ENCODE measurements at regions not wholly inside any gene's neighbourhood (a gene's known extent, or its start where the extent isn't known, plus 50 kb on each side); places are given as distances from the start of the nearest gene placed in this dataset.
"Not testable (repeated sequence)": the region's sequence is repeated elsewhere in the genome, so short reads cannot be mapped to it uniquely, and the experiment has no call there.

DNA sequence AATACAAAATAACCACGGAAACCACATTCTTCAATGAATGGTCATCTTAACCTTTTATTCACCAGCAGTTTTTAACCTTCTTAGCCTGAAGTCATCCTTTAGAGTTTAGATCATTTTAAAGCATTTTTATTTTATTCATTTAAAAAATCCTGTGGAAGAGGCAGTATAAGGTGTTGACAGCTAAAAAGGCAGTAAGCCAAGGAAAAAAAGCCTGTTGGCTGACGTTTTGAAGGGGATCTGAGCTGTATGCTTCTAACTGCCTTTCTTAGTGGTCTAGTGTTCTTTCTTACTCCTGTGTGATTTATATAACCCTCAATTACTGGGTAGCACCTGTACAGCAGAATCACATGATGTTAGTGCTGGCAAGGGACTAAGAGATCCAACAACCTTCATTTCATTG, 438.3 kb upstream of the SEL1L start:
- DNase-seq, result no peak

DNA sequence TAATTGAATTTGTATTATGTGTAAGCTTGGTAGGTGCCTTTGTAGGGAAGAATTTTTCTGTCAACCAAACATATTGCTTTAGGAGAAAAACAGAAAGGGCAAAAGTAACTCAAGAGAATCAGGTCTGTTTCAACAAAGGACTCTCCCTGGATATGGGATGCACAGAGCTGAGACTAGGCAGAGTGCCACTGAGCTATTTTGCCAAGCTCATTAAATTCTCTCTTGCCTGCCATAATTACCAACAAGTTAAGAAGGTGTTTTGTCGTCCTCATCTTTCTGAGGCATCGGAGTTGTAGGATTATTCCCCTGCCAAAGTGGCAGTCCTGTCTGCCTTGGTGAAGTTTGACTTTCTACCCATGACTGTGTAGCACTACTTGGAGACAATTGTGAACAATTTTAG, 438.9 kb upstream of the SEL1L start:
- DNase-seq, result no peak

DNA sequence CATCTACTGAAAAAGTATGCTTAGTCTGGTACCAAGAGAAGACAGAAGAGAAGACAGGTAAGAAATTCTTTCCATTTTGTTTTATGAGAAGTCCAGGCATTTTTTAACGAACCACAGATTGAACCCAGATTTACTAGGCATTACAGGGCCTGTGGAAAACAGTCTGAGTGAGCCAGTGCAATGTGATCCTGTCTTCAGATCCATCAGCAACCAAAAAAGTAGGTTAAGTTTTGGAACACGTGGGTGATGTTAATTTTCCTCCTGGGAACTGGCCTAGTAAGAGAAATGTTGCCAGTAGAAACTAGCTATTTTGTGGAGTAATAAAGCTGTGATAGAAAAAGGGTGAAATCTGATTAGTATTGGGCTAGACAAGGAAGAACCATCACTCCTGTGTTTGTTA, 440.9 kb upstream of the SEL1L start:
- DNase-seq, result no peak

DNA sequence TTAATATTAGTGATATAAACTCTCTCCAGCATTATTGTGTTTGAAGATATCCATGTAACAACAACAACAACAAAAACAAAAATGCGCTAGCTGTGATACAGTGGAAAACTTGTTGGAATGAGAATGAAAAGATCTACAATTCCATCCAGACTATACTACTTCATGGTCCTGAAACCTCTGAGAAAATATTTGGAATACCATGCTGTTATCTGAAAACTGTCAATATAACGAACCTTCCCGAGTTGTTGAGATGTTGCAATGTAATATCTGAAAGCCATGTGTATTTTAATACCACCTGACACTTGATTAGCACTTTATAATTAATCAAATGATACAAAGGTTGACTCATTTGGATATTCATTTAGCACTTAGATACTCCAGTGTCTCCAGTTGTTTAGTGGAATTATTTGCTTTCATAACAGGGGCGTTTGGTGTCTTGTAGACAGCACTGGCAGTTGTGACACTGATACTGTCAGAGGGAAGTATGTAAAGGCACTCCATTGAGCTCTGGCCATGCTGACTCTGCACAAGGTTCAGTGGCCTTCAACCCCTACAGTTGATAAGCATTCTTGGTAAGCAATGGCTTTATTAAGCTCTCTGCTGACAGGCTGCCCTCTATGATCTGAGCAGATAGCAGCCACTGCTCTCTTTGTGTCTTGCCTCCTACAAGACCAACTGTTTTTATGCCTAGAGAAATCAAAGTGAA, 447.1 kb upstream of the SEL1L start:
- no peak for DNase-seq

DNA sequence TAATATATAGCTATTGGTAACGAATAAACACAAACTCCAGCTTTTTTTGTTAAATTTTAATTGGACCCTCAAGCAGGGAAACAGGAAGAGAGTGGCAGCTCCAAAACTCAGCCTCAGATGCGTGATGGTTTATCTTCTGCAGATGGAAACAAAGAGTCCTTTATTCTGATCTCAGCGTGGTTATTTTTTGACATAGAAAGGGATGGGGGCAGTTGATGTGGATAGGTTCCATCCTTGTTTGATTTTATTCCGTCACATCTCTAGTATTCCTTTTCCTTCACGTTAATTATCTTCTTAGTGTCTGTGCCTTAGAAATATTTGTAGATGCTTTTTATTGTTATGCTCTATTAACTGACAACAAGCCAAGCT, 447.6 kb upstream of the SEL1L start:
- DNase-seq, result no peak

DNA sequence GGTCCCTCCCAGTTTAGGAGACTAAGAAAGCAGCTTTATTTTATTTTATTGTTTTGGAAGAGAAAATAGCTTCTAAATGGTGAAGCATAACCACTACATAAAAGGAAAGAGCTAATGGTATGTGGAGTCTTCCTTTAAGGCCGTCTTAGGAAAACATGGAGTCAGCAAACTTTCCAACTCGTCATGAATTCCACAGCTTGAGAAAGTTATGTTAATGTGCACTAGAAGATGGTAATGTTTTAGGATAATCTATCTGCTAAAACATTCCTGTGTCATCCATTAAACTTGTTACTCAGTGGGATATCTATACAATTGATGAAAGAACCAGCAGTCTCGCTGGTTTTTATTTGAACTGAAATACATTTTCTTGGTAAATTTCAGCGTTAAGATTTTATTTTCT, 448.4 kb upstream of the SEL1L start:
- no peak for DNase-seq

DNA sequence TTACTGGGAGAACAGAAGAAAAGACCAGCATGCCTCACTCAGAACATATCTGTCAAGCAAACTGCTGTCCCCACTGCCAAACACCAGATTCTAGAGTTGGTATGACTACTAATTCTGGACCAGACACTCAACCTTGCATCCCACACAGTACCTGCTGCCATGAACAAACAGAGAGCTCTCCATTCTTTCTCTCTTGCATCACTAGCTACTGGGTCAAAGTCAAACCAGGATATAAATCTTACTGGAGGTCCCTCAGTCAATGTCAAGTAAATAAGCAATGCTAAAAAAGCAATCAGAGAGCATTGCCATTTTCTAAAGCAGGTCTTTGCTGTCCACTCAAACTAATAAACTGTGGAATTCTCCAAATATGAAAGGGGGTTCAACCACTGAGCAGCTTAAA, 452.4 kb upstream of the SEL1L start:
- no peak for DNase-seq

DNA sequence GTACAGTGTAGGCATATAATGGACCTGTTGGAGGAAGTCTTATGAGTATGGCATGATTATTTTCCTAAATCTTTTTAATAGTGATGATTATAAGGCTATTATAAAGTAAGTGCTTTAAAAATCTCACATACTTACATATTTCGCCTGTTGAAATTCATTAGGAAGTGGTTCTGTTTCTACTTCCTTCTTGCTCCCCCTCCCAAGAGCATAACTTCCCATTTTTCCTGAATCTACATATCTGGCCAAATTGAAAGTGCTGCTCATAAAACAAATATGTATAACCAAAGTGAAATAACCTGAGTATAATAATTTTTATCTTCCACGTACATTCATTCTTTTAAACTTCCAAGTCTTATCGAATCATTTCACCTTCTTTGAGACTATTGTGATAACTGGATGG, 455.6 kb upstream of the SEL1L start:
- DNase-seq, result no peak

DNA sequence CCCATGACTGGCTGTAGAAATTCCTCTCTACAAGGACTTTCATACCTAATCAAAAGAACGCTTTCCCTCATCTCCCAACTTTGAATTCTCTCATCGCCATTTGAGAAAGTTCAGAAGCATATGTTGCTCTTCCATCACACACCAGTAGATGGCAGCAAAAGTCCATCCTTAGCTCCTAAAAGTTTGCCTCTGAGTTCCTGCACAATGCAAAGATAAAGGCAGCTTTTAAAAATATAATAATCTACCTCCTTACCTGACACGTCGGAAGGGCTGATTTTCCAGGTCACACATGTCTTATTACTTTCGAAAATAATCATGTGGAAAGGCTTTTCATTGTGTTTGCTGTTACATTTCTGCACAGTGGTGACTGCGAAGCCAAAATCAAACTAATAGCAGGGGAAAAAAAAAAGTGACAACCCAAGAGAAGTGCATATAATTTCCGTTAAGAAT, 456.7 kb upstream of the SEL1L start:
- DNase-seq, result peak; percentile 22

DNA sequence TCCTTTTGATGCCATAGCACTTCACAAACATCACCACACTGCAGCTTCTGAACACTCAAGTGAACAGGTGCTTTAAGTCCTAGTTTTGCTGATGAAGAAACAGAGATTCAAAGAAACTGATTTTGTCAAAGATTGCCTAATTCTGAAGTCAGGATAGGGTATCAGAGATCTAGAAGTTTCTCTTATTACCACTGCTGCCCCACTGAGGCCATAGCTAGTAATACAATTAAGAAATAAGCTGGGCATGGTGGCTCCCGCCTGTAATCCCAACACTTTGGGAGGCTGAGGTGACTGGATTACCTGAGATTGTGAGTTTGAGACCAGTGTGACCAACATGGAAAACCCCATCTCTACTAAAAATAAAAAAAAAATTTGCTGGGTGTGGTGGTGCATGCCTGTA, 458.3 kb upstream of the SEL1L start:
- DNase-seq, result no peak

DNA sequence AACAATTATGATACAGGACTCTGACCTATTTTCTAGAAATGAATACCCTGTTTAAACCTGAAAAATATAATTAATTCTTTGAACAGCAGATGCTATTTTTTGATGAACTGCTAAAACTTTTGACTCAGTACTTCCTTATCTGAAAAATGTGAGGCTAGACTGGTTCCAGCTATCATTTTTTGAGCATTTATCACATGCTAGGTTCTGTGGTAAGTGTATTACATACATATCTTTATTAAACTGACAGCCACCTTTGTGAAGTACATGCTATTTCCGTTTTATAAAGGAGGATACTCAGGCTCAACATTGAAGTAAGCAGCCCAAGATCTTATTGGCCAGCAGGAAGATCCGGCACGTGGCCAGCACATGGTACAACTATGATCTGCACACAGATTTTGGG, 459.8 kb upstream of the SEL1L start:
- DNase-seq, result no peak

DNA sequence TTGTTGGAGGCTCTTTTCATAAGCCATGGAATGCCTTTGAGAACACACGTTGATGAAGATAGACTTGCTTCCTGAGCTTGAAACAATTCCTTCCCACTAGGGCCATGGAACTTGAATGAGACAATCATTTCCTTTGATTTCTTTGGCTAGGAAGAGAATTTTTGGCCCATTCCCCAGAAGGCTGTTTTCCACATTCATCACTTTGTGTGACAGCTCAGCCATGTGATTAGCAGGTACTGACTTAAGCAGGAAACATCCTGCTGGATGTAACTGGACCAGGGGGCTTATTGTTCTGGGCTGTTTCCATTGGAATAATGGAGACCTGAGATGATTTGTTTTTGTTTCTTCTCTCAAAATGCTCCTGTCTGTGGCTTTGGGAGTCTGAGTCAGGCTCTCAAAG, 469.8 kb upstream of the SEL1L start:
- DNase-seq, result no peak

DNA sequence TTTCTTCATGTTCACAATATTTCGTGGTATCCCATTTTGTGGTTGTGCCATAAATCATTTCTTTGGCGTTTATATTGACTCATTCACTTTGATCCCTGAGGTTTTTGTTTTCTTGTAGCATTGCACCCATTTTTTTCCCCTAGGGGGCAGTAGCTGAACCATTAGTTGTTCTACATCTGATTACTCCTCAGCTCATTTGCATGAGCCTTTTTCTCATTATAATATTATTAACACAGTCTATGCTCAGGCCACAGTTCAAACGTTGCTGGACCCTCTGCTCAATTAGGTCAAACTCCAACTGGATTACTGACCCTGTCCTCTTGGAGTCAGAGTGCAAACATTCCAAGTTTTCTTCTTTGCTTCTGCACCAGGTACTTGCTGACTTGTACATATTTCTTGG, 475.4 kb upstream of the SEL1L start:
- DNase-seq, result no peak

DNA sequence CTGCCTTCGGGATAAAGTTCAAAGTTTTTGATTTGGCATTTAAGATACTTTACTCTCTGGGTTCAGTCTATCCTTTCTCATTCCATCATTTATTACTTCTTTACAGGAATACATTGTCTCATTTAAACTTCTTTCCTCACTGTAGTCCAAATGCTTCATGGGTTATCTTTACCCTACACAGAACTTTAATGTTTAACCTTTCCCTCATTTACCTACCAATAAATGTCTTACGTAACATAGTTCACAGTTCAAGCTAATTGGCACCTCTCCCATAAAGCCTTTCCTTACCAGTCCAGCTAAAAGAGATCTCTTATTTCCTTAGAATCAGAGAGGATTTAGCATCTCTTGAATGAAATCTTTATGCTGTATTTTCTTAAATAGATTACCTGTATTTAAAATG, 476.3 kb upstream of the SEL1L start:
- no peak for DNase-seq

DNA sequence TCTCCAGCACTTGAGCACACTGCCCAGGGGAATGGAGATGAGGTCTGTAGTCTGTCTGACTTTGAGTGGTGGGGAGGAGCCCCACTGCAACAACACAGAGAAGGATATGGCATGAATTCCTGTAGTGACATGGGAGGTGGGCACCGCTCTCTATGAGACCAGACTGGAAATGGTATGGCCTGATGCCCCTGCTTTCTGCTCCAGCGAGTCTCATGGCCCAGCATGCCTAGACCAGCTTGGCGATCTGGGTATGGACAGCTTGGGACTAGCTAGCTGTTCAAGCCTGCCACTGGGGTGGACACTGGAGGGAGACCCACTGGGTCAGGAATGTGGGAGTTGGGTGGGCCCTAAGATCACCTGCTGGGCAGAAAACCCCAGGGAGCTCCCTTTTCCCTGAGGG, 477.8 kb upstream of the SEL1L start:
- DNase-seq, result no peak

DNA sequence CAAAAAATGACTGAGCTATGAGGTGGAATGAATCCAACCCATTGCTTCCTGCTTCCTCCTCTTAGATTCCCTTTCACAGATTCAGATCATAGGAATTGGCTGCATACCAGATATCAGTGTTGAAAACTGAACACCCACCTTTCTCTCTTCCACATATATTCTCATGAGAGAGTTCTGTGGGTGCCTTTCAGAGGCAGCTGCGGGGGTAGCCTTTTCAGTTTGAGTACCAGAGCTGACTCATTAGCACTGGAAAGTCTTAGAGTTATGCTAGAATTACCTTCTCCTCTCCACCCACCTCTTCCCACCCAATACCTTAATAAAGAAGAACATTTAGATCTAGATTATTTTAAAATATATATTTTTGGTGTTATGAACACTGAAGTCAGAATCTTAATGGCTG, 495.4 kb upstream of the SEL1L start:
- DNase-seq, result no peak

DNA sequence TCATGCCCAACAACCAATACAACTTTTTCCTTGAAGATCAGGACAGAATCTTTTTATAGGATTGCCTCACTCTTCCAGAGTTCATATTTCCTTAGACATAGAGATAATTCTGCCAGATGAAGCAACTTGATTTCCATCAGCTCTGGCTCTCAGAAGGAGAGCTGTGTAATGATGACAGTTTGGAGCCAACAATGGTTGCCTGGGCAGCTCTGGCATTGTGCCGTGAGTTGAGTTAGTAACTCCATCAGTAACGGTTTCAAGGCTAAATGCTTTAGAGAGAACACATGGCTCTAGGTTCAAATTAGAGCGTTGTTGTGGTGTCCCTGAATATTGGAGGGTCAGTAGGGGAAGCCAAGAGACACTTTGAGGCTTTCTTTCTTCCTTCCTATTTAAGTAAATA, 501.7 kb upstream of the SEL1L start:
- no peak for DNase-seq

DNA sequence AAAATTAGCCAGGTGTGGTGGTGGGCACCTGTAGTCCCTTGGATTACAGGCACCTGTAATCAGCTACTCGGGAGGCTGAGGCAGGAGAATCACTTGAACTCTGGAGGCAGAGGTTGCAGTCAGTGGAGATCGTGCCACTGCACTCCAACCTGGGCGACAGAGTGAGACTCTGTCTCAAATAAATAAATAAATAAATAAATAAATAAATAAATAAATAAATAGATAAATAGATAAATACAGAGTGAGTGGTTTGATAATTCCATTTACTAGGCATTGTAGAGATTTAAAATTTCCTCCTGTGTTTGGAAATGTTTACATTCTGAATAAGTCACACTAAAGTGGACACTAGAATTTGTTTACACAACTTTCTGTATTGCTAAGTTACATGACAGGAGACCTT, 504.4 kb upstream of the SEL1L start:
- DNase-seq, result not testable (repeated sequence)

DNA sequence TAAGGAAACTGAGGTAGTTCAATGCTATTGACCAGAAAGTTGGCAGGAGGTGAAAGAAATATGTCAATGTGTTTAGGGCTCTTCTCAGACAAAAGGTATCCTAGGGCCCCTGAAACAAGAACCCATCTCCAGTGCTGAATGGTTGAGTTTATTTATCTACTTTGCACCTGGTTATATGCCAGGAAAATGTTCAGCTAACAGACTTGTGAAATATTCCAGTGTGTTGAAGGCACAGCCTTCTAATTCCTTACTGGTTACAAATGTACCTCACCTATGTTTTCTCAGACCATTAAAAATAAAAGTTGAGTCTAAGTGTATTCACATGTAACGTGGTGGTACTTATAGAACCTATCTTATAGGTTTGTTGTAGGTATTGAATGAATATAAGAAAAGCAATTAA, 511.7 kb upstream of the SEL1L start:
- no peak for DNase-seq

DNA sequence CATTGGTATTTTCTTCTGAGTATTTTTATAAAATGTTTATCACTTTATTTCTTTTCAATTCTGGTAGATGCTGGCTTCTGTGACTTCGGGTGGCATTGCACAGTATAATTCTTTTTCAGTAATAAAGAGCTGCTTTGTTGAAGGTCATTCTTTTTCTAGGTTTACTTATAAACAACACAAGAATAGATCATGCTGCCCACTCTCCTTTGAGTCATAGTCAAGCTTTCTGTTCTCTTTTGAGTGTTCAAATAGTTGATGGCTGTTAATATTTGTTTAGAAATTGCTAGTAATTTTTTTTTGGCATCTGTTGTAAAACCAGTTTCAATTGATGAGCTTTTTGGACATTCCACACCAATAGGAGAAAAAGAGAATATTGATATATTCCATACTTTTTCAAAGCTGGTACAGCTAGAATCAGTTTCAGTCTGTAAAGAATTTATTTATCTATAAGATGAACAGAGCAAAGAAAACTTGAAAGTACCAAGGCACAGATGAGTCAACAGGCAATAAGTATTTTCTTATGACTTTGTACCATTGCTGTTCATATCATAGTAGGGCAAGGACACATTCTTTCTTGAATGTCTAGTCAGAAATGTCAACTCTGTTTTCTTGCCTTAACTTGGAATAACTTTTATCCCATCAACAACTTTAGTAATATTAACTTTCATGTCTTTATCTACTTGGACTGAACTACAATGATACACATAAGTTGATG, 513.0 kb upstream of the SEL1L start:
- no peak for DNase-seq

DNA sequence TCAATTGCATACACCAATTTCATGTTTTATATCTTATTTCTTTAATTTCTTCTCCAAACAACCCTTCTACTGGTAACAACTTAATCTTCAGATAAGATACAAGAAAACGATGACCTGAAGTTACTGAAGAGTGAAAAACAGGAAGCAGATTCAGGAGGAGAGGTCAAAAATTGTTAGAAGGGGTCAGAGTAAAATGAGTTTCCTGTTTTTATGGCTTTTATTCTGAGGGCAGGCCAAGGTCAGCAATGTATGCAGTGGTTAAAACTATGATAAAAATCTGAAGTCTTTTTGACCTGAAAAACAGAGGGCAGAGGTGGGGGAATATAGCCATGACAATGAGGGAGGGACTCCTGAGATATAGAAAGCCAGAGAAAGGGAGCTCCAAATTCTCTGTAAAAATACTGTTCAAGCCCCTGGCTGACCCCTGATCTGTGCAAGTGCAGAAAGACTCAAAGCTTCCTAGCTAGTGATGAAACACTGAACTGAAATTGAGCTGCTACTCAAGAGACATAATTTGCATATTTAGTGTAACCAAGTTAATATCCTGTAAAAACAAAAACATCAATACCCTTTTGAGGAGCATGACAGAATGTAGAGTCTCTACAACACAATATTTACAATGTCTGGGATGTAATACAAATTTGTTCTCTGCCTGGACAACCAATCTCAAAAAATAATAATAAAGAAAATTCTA, 514.3 kb upstream of the SEL1L start:
- DNase-seq, result no peak

DNA sequence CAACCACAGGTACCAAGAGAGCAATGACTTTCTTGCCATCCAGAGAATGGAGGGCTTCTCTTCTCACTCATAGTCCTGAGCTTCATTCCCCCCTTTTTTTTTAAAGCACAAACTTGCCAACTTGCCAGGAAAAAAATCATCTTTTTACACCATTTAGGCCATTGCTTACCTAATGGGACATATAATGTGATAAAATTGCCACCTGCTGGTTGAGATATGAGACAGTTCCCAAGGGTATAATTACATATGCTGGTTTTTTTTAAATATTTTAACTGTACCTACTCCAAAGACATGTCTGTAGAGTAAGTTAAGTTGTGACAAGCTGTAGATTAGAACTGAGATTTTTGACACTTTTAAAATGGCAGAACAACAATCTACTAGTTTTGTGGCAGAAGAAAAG, 519.1 kb upstream of the SEL1L start:
- no peak for DNase-seq

DNA sequence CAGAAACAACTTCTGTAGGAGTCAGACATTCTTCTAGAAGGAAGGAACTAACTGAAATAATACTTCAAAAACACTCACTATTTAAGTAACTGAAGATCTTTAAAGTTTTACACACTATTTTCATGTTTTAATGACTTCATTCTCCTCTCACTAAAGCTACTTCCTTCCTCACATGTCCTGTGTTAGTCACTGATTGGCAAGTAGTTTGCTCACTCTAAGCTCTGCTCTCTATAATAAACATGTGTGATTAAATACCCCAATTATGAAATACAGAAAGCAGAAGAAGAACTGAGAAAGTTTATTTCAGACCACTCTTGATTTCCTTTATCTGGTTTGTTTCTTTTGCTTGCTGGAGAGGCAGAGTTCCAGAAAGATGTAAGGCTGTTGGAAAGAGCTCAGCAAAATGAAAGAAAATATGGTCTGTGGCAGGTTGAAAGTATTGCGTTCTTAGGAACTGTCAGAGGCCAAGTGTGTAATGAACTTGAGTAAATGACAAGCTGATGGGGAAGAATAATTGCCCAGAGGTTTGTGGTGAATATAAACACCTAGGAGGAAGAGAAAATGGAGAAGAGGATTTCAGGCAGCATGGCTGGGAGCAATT, 522.0 kb upstream of the SEL1L start:
- DNase-seq, result no peak

DNA sequence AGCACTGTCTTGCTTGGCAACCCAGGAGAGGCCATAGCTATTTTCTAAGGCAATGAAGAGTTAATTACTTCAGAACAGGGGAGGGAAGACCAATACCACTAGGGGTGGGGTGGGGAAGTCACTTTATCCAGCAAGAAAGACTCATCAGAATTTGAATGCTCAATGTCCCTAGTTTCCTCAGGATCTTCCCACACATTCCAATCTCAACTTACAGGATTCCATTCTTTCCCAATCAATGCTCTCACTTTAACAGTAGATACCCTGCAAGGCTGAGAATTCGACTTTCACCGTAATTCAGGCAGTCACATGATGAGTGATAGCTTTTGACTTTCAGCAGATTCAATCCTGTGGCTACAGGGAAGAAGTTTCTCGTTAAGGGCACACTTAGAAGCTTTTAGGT, 526.6 kb upstream of the SEL1L start:
- DNase-seq, result no peak

Data from NCI-H1436 (cell line).